Neural progenitor cell (in vitro differentiated cells): ENCODE measurements at regions not wholly inside any gene's neighbourhood (a gene's known extent, or its start where the extent isn't known, plus 50 kb on each side); places are given as distances from the start of the nearest gene placed in this dataset.

Source experiments
- DNase-seq: peaks from one replicate; pipeline ENCODE4 v3.0.0-alpha.2; 2016; ENCODE audit warnings: low spot score
- H2AFZ ChIP-seq: fragments of 200-600 bp; sonication (generic); replicated peaks from 2 replicates; pipeline ENCODE4 v1.6.1; 2016; ENCODE audit warnings: antibody characterized with exemption
- H3F3A ChIP-seq: fragments of 200-600 bp; sonication (generic); 2 replicates; pipeline ENCODE4 v1.6.1; 2016; ENCODE audit warnings: antibody characterized with exemption, low read depth
- H3K27ac ChIP-seq: fragments of 200-600 bp; sonication (generic); 2 replicates; pipeline ENCODE4 v1.5.1; 2016; ENCODE audit warnings: mild to moderate bottlenecking
- H3K27me3 ChIP-seq: fragments of 200-600 bp; sonication (generic); 2 replicates; pipeline ENCODE4 v1.6.1; 2016; ENCODE audit warnings: mild to moderate bottlenecking, moderate library complexity
- H3K36me3 ChIP-seq: fragments of 200-600 bp; sonication (generic); 2 replicates; pipeline ENCODE4 v1.5.1; 2016
- H3K4me1 ChIP-seq: fragments of 200-600 bp; sonication (generic); 2 replicates; pipeline ENCODE4 v1.6.1; 2016; ENCODE audit warnings: mixed run types
- H3K4me2 ChIP-seq: fragments of 200-600 bp; sonication (generic); 2 replicates; pipeline ENCODE4 v1.6.1; 2016
- H3K4me3 ChIP-seq: fragments of 200-600 bp; sonication (generic); 2 replicates; pipeline ENCODE4 v1.5.1; 2016
- H3K79me2 ChIP-seq: fragments of 200-600 bp; sonication (generic); 2 replicates; pipeline ENCODE4 v1.6.1; 2016; ENCODE audit warnings: low read depth
- H3K9ac ChIP-seq: fragments of 200-600 bp; sonication (generic); 2 replicates; pipeline ENCODE4 v1.6.1; 2016
- H3K9me3 ChIP-seq: fragments of 200-600 bp; sonication (generic); 2 replicates; pipeline ENCODE4 v1.5.1; 2016; ENCODE audit warnings: low read depth
- H4K20me1 ChIP-seq: fragments of 200-600 bp; sonication (generic); 2 replicates; pipeline ENCODE4 v1.6.1; 2016; ENCODE audit warnings: low read depth
- H3K27ac Mint-ChIP-seq: 3 replicates; pipeline ENCODE4 v1.8.0; 2021; ENCODE audit warnings: mixed read lengths
- H3K27me3 Mint-ChIP-seq: 2 replicates; pipeline ENCODE4 v1.8.0; 2022; ENCODE audit warnings: low read depth, mild to moderate bottlenecking, inconsistent platforms, moderate library complexity, mixed read lengths; ENCODE audit not compliant: insufficient read depth
- H3K36me3 Mint-ChIP-seq: 3 replicates; pipeline ENCODE4 v1.8.0; 2021; ENCODE audit warnings: mixed read lengths
- H3K4me1 Mint-ChIP-seq: 3 replicates; pipeline ENCODE4 v1.8.0; 2021; ENCODE audit warnings: mixed read lengths
- H3K4me3 Mint-ChIP-seq: 3 replicates; pipeline ENCODE4 v1.8.0; 2021; ENCODE audit warnings: mild to moderate bottlenecking, moderate library complexity, mixed read lengths
- H3K9me3 Mint-ChIP-seq: 3 replicates; pipeline ENCODE4 v1.8.0; 2020; ENCODE audit warnings: mixed read lengths
- CTCF ChIP-seq: fragments of 200-600 bp; sonication (generic); IDR thresholded peaks from 2 replicates; pipeline ENCODE4 v1.5.1; 2017; ENCODE audit warnings: antibody characterized with exemption, mild to moderate bottlenecking
- EZH2 ChIP-seq: fragments of 200-600 bp; sonication (generic); IDR thresholded peaks from 2 replicates; pipeline ENCODE4 v1.6.1; 2017; ENCODE audit warnings: antibody characterized with exemption, mild to moderate bottlenecking, moderate library complexity
- EZH2phosphoT487 ChIP-seq: fragments of 200-600 bp; sonication (generic); IDR thresholded peaks from 2 replicates; pipeline ENCODE4 v1.6.1; 2017; ENCODE audit warnings: antibody characterized with exemption

- H3F3A ChIP-seq = no peaks in the 10 kb centered on the region
- H2AFZ ChIP-seq = no peak overlapping the region
- H3K36me3 ChIP-seq = no peaks in the 10 kb centered on the region
- Mint-ChIP-seq H3K4me3 (no peak overlapping the region), H3K36me3 (no peaks in the 10 kb centered on the region), H3K4me1 (peaks cover 13% of the 10 kb centered on the region), H3K27ac (no peak overlapping the region), H3K9me3 (no peaks in the 10 kb centered on the region), H3K27me3 (peaks cover 2% of the 10 kb centered on the region)
- no peak overlapping the region for H3K27ac ChIP-seq
- H3K4me1 ChIP-seq = no peaks in the 10 kb centered on the region
- no peaks in the 10 kb centered on the region for H3K79me2 ChIP-seq
- no peaks in the 10 kb centered on the region for H3K27me3 ChIP-seq
- no peak for TF ChIP-seq EZH2phosphoT487
- TF ChIP-seq EZH2 = no peak
- no peak for TF ChIP-seq CTCF
- DNase-seq = no peak
- H3K9ac ChIP-seq = no peak overlapping the region
- H3K4me2 ChIP-seq = no peak overlapping the region
- H4K20me1 ChIP-seq = no peaks in the 10 kb centered on the region
- H3K4me3 ChIP-seq = no peak overlapping the region
- no peaks in the 10 kb centered on the region for H3K9me3 ChIP-seq
Measured at GRCh38 chr2:144673456-144673855, 153.5 kb upstream of the ZEB2 start.

- no peaks in the 10 kb centered on the region for H3K36me3 Mint-ChIP-seq
- H3K27me3 Mint-ChIP-seq = peaks cover 2% of the 10 kb centered on the region
- no peak overlapping the region for H3K4me3 ChIP-seq
- H3K9me3 Mint-ChIP-seq = no peaks in the 10 kb centered on the region
- H3F3A ChIP-seq = no peaks in the 10 kb centered on the region
- no peaks in the 10 kb centered on the region for H4K20me1 ChIP-seq
- H3K9me3 ChIP-seq = no peaks in the 10 kb centered on the region
- H3K4me1 ChIP-seq = no peaks in the 10 kb centered on the region
- no peak overlapping the region for H3K4me3 Mint-ChIP-seq
- H3K9ac ChIP-seq = no peak overlapping the region
- no peaks in the 10 kb centered on the region for H3K79me2 ChIP-seq
- no peak for DNase-seq
- TF ChIP-seq EZH2phosphoT487 (no peak), EZH2 (no peak)
- no peak overlapping the region for H3K4me2 ChIP-seq
- peaks cover 13% of the 10 kb centered on the region for H3K4me1 Mint-ChIP-seq
- no peak overlapping the region for H3K27ac ChIP-seq
- no peak overlapping the region for H2AFZ ChIP-seq
- H3K27me3 ChIP-seq = no peaks in the 10 kb centered on the region
- no peak overlapping the region for H3K27ac Mint-ChIP-seq
- H3K36me3 ChIP-seq = no peaks in the 10 kb centered on the region
Measured at GRCh38 chr2:144671695-144672455, 152.0 kb upstream of the ZEB2 start.

- Histone ChIP-seq H3F3A (no peaks in the 10 kb centered on the region), H3K27me3 (no peaks in the 10 kb centered on the region), H3K27ac (no peak overlapping the region), H3K36me3 (no peaks in the 10 kb centered on the region), H3K79me2 (no peaks in the 10 kb centered on the region), H3K4me3 (no peak overlapping the region), H3K9me3 (no peaks in the 10 kb centered on the region), H3K4me2 (no peak overlapping the region), H3K4me1 (no peaks in the 10 kb centered on the region), H3K9ac (no peak overlapping the region), H4K20me1 (no peaks in the 10 kb centered on the region), H2AFZ (no peak overlapping the region)
- Mint-ChIP-seq H3K36me3 (no peaks in the 10 kb centered on the region), H3K4me3 (no peak overlapping the region), H3K27me3 (peaks cover 2% of the 10 kb centered on the region), H3K4me1 (peaks cover 13% of the 10 kb centered on the region), H3K27ac (no peak overlapping the region), H3K9me3 (no peaks in the 10 kb centered on the region)
- TF ChIP-seq CTCF (no peak), EZH2 (no peak), EZH2phosphoT487 (no peak)
- DNase-seq = no peak
Measured at GRCh38 chr2:144670738-144671137, 150.8 kb upstream of the ZEB2 start.

- Histone ChIP-seq H4K20me1 (no peaks in the 10 kb centered on the region), H3K27ac (no peak overlapping the region), H3K9ac (no peak overlapping the region), H3F3A (no peaks in the 10 kb centered on the region), H3K79me2 (no peaks in the 10 kb centered on the region), H3K4me2 (no peak overlapping the region), H2AFZ (no peak overlapping the region), H3K4me3 (no peak overlapping the region), H3K9me3 (no peaks in the 10 kb centered on the region), H3K36me3 (no peaks in the 10 kb centered on the region), H3K4me1 (no peaks in the 10 kb centered on the region), H3K27me3 (no peaks in the 10 kb centered on the region)
- Mint-ChIP-seq H3K36me3 (no peaks in the 10 kb centered on the region), H3K27me3 (peaks cover 2% of the 10 kb centered on the region), H3K4me3 (no peak overlapping the region), H3K9me3 (no peaks in the 10 kb centered on the region), H3K4me1 (peaks cover 13% of the 10 kb centered on the region), H3K27ac (no peak overlapping the region)
- DNase-seq = no peak
- TF ChIP-seq EZH2phosphoT487 (no peak), EZH2 (no peak), CTCF (no peak)
Measured at GRCh38 chr2:144670080-144670479, 150.2 kb upstream of the ZEB2 start.
